ENCODE measurements at regions not wholly inside any gene's neighbourhood (a gene's known extent, or its start where the extent isn't known, plus 50 kb on each side); places are given as distances from the start of the nearest gene placed in this dataset.

- no peak for DNase-seq (ENCODE audit: low spot score)
Measured at GRCh38 chr16:5649762-5650743, 552.5 kb upstream of the EEF2KMT start.

GRCh38 chr16:5647051-5647450, 549.5 kb upstream of the EEF2KMT start:
- no peak for DNase-seq (ENCODE audit: low spot score)

- no peak for DNase-seq (ENCODE audit: low spot score)
Measured at GRCh38 chr16:5643855-5644531, 546.4 kb upstream of the EEF2KMT start.

GRCh38 chr16:5642436-5642835, 544.8 kb upstream of the EEF2KMT start:
- DNase-seq (ENCODE audit: low spot score) = no peak

GRCh38 chr16:5642011-5642410, 544.4 kb upstream of the EEF2KMT start:
- DNase-seq (ENCODE audit: low spot score) = no peak

GRCh38 chr16:5640883-5641282, 543.3 kb upstream of the EEF2KMT start:
- DNase-seq (ENCODE audit: low spot score) = no peak

GRCh38 chr16:5639531-5639930, 541.9 kb upstream of the EEF2KMT start:
- no peak for DNase-seq (ENCODE audit: low spot score)

GRCh38 chr16:5635331-5635730, 537.7 kb upstream of the EEF2KMT start:
- no peak for DNase-seq (ENCODE audit: low spot score)

GRCh38 chr16:5634666-5635180, 537.1 kb upstream of the EEF2KMT start:
- DNase-seq (ENCODE audit: low spot score) = no peak

- DNase-seq (ENCODE audit: low spot score) = peak; percentile 55
Measured at GRCh38 chr16:5633845-5634440, 536.3 kb upstream of the EEF2KMT start.

GRCh38 chr16:5622234-5622884, 524.8 kb upstream of the EEF2KMT start:
- DNase-seq (ENCODE audit: low spot score) = no peak

- DNase-seq (ENCODE audit: low spot score) = no peak
Measured at GRCh38 chr16:5621826-5622225, 524.2 kb upstream of the EEF2KMT start.

- no peak for DNase-seq (ENCODE audit: low spot score)
Measured at GRCh38 chr16:5619304-5619703, 521.7 kb upstream of the EEF2KMT start.

- no peak for DNase-seq (ENCODE audit: low spot score)
Measured at GRCh38 chr16:5616841-5617240, 519.2 kb upstream of the EEF2KMT start.

- peak; percentile 73 for DNase-seq (ENCODE audit: low spot score)
Measured at GRCh38 chr16:5615868-5616642, 518.5 kb upstream of the EEF2KMT start.

- DNase-seq (ENCODE audit: low spot score) = no peak
Measured at GRCh38 chr16:5607169-5607568, 509.6 kb upstream of the EEF2KMT start.

- DNase-seq (ENCODE audit: low spot score) = peak; percentile 27
Measured at GRCh38 chr16:5605404-5605803, 507.8 kb upstream of the EEF2KMT start.

GRCh38 chr16:5604770-5605169, 507.2 kb upstream of the EEF2KMT start:
- peak; percentile 74 for DNase-seq (ENCODE audit: low spot score)

GRCh38 chr16:5603836-5604235, 506.2 kb upstream of the EEF2KMT start:
- DNase-seq (ENCODE audit: low spot score) = no peak

GRCh38 chr16:5601957-5602356, 504.4 kb upstream of the EEF2KMT start:
- no peak for DNase-seq (ENCODE audit: low spot score)

GRCh38 chr16:5598793-5599192, 501.2 kb upstream of the EEF2KMT start:
- DNase-seq (ENCODE audit: low spot score) = no peak

Data from RKO (cell line).